Right ventricle myocardium inferior (tissue), 1 donor: ENCODE measurements at regions not wholly inside any gene's neighbourhood (a gene's known extent, or its start where the extent isn't known, plus 50 kb on each side); places are given as distances from the start of the nearest gene placed in this dataset.

ENCODE experiments used
- ATAC-seq: fragments of 200-7000 bp; cut with Tn5 transposase; one replicate; pipeline ENCODE4 v1.9.1; 2020; ENCODE audit warnings: mild to moderate bottlenecking, moderate library complexity
- DNase-seq: peaks from one replicate; pipeline ENCODE4 v3.0.0; 2021; ENCODE audit errors: missing footprints
- intact Hi-C: fragments of 100-400 bp; cut with DNase I; formaldehyde crosslinking; loops from one replicate; pipeline ENCODE4 v1.11.0; 2022
- donor health status: DM: no; HTN: yes; CAD: no; lungs with severe emphysema.

DNA sequence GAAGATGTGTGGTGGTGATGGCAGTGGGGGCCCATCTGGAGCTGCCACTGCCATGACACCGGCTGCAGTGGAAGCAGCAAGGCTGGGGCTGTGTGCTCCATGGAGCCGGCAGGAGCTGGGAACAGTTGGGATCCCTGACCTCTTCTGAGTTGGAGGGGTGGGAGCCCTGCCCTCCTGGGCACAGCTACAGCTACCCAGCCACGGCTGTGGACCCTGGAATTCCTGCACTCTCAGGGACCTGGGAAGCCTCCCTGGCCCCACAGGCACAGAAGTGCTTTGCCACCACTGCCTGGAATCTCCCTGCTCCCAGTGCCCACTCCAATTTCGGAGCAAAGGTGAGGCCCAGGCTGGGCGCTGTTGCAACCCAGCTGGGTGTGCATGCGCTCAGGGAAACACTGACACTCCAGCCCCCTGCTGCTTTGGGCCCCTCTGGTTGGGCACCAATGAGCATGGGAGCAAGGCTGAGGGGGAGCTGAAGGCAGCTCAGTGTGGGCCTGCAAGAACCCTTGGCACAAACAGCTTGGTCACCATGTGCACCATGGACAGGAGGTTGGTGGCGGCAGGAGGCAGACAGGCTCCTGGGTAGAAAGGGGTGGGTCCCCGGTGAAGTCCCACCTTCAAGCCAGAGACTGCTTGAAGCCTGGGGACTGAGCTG, 817.6 kb downstream of the KCNT2 start:
- no peak for ATAC-seq
- intact Hi-C loops, result no loop called here

DNA sequence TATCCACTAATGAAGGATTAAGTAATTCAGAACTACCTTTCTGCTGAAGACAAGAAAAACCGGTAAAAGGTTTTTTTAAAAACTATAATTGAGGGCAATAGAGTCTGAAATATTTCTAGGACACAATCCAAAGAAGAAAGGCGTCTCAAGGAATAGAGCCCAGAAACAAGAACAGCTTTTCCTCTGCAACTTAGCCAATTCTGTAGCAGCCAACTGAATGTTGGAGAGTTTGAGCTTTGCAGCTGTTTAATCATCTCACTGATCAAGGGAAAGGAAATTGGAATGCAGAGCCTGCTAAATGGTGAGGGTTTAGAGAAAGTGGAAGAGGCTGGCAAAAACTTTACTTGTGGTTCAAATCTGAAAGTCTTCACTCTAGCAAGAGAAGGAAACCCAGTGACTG, 818.9 kb downstream of the KCNT2 start:
- intact Hi-C loops, result no loop called here
- ATAC-seq (no peak), DNase-seq (no peak)

More for the DNA sequence above, 817.6 kb downstream of the KCNT2 start:
- no peak for DNase-seq

DNA sequence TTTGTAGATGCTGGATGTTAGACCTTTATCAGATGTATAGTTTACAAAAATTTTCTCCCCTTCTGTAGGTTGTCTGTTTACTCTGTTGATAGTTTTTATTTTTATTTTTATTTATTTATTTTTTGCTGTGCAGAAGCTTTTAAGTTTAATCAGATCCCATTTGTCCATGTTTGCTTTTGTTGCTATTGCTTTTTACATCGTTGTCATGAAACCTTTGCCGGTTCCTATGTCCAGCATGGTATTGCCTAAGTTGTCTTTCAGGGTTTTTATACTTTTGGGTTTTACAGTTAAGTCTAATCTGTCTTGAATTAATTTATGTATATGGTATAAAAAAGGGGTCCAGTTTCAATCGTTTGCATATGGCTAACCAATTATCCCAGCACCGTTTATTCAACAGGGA, 819.5 kb downstream of the KCNT2 start:
- intact Hi-C loops, result no loop called here
- DNase-seq, result no peak
- ATAC-seq, result no peak

DNA sequence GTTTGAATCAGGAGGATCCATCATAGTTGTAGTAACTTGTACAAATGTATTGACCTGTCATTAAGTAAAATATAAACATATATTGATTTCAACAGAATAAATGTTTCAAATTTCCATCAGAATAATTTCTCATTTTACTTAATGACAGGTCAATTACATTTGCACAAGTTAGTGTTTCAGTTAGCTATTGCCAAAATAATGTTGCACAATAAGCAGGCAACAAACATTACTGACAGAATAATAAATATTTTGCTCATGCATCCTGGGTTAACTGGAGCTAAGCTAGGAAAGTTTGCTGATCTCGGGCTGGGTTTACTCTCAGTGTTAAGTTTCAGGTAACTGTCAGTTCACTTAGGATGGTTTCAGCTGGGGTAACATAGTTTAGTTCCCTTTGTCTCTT, 822.4 kb downstream of the KCNT2 start:
- no peak for ATAC-seq
- intact Hi-C loops, result no loop called here
- DNase-seq, result no peak

DNA sequence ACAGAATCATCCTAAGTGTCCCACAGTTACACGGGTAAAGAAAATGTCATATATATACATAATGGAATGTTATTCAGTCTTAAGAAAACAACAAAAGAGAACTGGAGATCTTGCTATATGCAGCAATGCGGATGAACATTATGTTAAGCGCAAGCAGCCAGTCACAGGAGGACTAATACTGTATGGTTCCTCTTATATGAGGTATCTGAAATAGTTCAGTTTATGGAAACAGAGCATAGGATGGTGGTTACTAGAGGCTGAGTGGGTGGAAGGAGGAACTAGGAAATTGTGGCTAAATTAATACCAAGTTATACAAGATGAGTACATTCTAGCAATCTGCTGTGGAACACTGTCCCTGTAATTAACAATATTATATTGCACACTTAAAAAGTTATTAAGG, 834.3 kb downstream of the KCNT2 start:
- ATAC-seq (no peak), DNase-seq (no peak)
- intact Hi-C loops, result no loop called here

DNA sequence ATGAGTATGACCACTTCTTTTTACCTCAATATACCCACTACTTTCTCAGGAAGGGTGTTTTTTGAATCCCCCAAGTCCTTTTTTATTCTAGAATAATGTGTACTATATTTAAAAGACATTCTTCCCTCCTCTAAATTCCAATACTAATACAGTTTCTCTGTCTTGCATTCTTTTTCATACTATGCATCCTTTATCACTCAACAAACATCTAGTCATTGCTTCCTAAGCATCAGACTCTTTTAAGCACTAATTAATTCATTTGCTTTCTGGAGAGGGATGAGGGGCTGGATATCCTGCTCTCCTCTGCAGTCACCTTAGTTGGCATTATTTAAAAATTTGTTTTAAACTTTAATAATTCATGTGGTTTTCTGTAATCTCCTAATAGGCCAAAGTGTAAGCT, 838.8 kb downstream of the KCNT2 start:
- no peak for ATAC-seq
- DNase-seq, result no peak
- intact Hi-C loops, result no loop called here

DNA sequence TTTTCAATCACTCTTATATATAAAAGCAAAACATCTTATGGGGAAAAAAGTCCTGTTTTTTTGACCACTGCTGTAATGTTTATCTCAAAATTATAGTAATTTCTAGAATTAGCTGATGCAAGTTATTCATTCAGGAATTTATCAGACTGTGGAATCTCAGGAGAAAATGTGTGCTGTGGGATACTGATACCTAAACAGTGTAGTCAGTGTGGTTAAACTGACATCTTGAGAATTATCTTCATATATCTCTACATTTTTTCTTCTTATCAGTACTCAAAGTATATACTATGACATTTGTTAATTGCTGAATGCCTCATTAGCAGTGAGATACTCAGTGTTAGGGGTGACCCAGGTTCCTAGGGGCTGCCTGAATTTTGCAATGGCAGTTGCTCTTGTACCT, 839.3 kb downstream of the KCNT2 start:
- ATAC-seq (no peak), DNase-seq (no peak)
- intact Hi-C loops, result no loop called here

DNA sequence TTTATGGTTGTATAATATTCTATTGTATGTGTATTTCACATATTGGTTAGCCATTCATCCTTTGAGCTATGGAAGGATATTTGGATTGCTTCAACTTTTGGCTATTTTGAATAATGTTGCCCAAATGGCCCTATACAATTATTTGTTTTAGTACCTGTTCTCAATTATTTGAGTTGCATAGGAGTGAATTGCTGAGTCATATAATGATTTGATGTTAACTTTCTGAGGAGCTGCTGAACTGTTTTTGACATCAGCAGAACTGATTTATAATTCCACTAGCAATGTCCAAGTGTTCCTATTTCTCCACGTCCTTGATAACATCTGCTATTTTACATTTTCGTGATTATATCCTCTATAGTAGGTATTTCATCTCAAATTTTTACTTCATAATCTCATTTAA, 839.9 kb downstream of the KCNT2 start:
- no peak for DNase-seq
- ATAC-seq, result no peak

DNA sequence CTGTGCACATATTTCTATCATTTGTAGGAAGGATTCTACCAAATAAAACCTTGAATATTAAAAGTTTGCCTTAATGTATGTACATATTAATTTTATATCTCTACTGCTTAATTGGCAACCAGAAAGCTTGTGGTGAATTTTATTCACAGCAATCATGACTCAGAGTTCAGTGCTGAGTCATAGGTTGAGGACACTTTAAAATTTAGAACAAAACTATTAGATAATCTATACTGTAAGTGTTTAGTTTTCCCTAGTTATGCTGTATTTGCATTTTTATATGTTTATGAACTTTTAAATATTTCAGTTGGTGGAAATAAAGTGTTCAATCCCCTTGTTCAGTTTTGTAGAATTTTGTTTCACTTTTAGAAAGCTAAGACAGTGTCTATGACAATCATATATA, 841.5 kb downstream of the KCNT2 start:
- ATAC-seq, result no peak
- DNase-seq, result no peak
- intact Hi-C loops, result no loop called here

More for the DNA sequence above, 839.9 kb downstream of the KCNT2 start:
- intact Hi-C loops, result no loop called here

DNA sequence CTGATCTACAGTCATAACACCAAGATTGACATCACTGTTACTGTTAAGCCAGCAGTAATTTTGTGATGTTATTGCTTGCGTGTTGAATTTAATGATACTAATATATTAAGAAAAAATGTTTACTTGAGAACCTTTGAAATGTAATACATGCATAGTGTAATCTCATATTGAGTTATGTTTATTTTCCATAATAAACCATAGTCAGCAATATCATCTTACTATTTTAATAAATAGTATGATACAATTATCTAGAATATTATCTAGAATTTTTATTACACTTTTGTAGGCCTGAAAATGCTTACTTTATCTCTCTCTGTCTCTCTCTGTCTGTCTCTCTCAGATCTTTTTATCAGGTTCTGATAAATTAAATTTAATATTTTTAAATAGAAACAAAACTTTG, 843.1 kb downstream of the KCNT2 start:
- intact Hi-C loops, result no loop called here
- no peak for ATAC-seq
- no peak for DNase-seq

DNA sequence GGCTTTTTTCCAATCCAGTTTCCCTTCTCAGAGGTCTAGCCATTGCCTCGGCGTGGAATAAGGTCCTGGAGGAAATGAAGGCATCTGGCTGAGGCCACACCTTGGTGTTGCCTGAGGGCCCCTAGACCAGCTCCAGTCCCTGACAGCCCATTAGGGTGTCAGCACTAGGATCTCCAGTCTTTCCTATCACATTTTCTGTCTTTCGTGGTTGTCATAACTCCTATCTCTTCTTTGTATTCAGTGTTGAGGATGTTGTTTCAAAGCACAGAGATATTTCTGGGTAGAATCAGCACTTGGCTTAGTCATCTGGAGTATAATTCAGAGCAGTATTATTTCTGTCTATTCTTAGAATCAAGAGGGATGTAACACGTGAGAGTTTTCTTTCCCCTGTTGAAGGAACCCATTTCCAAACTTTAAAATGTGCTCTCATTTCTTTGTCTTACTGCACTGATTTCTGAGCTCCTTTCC, 844.3 kb downstream of the KCNT2 start:
- intact Hi-C loops, result no loop called here
- no peak for DNase-seq
- ATAC-seq, result no peak

DNA sequence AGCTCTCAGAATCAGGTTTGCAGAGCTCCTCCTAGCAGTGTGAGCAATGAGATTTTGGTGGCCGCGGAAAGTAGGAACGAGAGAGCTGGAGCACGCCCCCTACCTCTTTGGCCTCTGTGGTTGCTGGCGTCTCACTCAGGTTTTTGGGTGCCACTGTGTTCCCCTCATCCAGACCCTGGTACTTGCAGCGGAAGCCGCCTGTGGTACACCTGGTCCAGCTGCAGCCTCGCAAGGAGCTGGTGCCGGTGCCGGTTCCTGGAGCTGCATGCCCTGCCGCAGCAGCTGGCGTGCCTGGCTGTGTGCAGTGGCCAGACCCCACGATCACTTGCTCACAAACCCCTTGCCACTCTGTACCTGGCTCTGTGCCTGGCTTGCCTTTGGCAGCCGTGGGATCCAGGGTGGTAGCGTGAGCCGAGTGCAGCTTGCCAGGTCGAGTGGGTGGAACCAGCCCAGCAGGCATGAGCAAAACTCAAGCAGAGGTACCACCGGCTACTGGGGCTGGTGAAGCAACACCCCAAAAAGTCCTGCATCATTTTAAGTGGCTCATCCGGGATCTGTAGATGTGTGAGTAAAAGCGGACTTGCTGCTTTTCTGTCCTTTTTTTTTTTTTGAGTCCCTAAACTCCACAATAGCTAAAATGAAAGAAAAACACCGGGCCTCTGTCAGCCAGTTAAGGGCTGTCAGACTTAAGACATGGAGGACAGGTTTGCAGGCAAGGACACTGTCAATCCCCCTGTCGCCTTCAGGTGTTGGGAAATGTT, 844.9 kb downstream of the KCNT2 start:
- DNase-seq (no peak), ATAC-seq (no peak)
- intact Hi-C loops, result no loop called here

DNA sequence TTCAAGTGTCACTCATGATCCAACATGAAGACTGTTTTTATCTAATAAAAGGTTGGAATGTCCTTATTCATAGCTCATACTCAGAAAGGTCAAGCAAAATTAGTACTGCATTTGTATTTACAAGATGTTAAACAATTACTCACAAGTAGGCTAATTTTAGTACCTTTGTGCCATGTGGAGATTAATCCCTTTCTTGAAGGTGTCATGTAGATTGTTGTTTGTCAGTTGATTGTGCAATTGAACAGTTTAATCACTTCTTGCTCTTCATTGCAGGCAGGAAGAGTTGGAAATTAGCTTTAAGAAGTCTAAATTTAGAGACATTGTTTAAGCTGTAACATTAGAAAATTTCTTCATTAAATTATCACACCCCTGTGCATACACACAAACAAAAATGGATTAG, 847.1 kb downstream of the KCNT2 start:
- no peak for ATAC-seq

DNA sequence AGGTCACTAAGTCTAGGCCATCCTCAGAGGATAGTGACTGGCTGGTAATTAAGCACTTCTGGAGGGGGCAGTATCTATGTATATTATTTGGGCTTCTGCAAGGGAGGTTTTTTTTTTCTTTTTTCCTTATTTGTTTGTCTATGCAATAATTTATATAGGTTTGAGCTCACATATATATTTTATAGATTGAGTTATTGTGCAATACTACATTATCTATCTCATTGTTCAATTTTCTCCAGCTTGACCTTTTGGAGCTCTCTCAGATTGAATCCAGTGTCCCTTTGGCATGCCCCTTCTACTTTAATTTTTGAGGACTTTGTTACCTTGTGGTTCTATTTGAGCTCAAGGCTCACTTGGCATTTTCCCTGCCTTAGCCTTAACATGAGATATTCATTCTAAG, 852.1 kb downstream of the KCNT2 start:
- ATAC-seq (no peak), DNase-seq (no peak)
- intact Hi-C loops, result no loop called here

More for the DNA sequence above, 847.1 kb downstream of the KCNT2 start:
- no peak for DNase-seq
- intact Hi-C loops, result no loop called here

DNA sequence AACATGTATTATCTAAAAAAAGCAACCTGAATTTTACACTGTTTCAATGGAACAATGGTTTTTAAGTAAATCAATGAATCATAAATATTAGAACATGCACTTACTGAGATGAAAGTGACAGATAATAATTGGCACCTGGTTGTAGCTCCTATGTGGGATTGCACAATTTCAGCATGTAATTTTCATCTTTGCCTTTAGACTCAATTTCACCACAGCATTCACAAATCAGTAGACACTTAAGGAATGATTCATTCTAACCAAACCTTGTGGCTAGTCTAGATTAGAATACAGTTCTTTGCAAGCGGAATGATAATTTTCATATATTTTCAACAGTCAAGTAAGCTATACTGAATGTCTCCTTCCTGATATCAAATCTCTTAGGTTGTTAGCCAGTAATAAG, 853.4 kb downstream of the KCNT2 start:
- no peak for DNase-seq
- ATAC-seq, result no peak
- intact Hi-C loops, result no loop called here

DNA sequence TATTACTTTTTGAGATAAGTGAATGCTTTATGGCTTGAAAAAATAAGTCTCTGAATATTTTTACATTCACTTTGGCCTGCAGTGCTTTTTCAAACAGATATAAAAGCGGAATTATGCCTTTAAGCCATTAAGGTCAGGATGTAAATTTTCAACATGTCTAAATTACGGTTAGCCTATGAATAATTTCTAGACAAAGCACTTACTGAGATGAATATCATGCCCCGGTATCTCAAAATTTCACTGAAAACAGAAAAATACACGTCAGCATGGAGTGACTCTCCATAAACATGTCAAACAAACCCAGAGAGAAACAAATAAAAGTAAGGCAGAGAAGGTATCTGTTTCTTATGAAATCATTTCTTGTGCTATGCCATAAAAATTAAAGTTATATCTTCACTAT, 853.9 kb downstream of the KCNT2 start:
- no peak for DNase-seq
- no peak for ATAC-seq
- intact Hi-C loops, result no loop called here

DNA sequence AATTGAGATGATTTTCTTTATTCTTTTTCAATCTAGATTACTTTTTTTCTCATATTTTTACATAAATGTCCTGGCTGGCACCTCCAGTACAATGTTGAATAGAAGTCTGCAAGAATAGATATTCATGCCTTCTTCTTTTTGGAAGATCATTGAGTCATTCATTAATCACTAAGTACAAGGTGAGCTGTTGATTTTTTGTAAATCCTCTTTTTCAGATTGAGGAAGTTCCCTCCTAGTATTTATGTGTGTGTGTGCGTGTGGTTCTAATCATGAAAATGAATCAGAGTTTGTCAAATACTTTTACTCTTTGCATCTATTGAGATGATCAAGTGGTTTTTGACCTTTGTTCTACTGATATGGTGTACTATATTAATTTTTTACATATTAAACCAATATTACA, 859.3 kb downstream of the KCNT2 start:
- intact Hi-C loops, result no loop called here
- DNase-seq (no peak), ATAC-seq (no peak)

DNA sequence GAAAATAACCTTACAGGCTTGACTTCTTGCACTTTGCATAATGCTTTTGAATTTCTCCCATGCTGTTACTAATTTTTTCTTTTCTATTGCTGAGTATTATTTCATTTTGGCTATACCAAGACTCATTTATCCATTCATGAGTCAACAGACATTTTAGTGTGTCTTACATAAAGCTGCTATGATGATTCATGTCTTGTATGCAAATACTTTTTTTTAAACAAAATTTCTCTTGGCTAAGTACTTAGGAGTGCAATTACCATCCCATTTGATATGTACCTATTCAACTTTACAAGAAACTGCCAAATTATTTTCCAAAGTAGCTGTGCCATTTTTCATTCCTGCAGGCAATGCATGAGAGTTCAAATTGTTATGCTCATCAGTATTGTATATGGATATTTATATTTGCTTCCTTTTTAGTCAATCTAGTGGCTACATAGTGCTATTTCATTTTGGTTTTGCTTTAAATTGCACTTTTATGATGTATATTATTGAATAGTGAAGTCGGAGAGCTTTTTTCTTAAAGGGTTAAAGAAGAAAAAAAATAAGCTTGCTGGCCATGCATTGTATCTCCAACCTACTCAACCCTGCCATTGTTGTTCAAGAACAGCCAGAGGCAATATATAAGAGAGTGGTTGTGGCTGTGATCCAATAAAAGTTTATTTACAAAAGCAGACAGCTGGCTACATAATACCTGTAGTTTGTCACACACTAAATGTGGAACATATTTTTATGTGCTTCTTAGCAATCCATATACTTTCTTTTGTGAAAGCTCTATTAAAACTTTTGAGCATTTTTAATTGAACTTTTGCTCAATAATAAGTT, 862.8 kb downstream of the KCNT2 start:
- ATAC-seq (no peak), DNase-seq (no peak)
- intact Hi-C loops, result no loop called here

DNA sequence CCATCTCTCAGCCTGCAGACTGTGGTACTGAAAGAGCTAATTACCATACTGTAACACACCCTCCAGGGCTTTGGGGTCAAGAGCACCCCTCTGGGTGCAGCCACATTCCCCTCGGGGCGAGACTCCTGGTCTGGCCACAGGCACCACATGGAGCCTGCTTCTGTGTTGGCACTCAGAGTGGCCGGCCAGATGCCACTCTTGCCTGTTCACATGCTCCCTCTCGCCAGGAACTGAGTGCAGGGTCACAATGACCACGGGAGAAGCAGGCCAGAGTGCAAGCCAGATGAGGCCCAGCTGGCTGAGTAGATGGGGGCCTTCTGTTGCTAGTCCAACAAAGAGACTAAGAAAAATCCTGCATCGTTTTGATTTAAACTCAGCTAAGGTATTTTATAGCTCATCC, 864.0 kb downstream of the KCNT2 start:
- no peak for ATAC-seq
- no peak for DNase-seq
- intact Hi-C loops, result no loop called here

DNA sequence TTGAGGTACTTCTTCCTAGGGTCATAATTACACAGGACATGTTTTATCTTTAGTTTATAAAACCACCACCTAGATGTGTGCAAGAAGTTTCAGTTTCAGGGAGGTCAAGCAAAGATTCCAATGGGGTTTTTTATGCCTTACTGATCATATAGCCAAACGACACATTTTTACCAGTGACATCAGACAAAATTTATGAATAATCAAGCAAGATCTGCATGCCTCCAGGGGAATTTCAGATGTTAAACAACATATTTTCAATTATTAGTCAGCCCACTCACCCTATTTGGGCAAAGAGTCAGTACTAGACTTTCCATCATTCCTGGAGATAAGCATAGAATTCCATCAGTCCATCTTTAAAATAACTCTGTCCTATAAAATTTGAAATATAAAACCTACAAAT, 867.4 kb downstream of the KCNT2 start:
- intact Hi-C loops, result no loop called here
- no peak for DNase-seq
- no peak for ATAC-seq
